ENCODE measurements at regions not wholly inside any gene's neighbourhood (a gene's known extent, or its start where the extent isn't known, plus 50 kb on each side); places are given as distances from the start of the nearest gene placed in this dataset.
"Not testable (repeated sequence)": the region's sequence is repeated elsewhere in the genome, so short reads cannot be mapped to it uniquely, and the experiment has no call there.

DNA sequence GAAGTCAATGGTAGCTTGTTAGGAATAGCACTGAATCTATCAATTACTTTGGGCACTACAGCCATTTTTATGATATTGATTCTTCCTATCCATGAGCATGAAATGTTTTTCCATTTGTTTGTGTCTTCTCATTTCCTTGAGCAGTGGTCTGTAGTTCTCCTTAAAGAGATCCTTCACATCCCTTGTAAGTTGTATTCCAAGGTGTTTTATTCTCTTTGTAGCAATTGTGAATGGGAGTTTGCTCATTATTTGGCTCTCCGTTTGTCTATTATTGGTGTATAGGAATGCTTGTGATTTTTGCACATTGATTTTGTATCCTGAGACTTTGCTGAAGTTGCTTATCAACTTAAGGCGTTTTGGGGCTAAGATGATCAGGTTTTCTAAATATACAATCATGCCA, 139.0 kb upstream of the TRPM3 start:
- TF ChIP-seq CTCF, POLR2AphosphoS5 (IDR thresholded peaks at IDR 0.05): not testable (repeated sequence)

Data from suprapubic skin (tissue), 3 donors.